HepG2 (cell line): ENCODE measurements at regions not wholly inside any gene's neighbourhood (a gene's known extent, or its start where the extent isn't known, plus 50 kb on each side); places are given as distances from the start of the nearest gene placed in this dataset.

Source experiments
- ATAC-seq: fragments of 200-7000 bp; cut with Tn5 transposase; 3 replicates; pipeline ENCODE4 v1.9.1; 2020; ENCODE audit warnings: mild to moderate bottlenecking, moderate library complexity
- BruUV-seq: library from RNA; stranded (reverse); fragments of 400-500 nt; replicated peaks from 2 replicates; lab custom pipeline; 2021; lab: Mats Ljungman, UMichigan
- CTCF ChIA-PET: fragments of 300-600 bp; formaldehyde crosslinking; extraction: SDS; loops from one replicate; lab custom pipeline; 2021; ENCODE audit warnings: low total read pairs, inconsistent platforms, low intra/inter-chr PET ratio; lab: Yijun Ruan, JAX
- POLR2A ChIA-PET: fragments of 350-600 bp; sonication (Branson Sonifier 250); formaldehyde crosslinking; loops from one replicate; lab custom pipeline; 2020; ENCODE audit warnings: antibody characterized with exemption, inconsistent platforms; lab: Yijun Ruan, JAX
- DNase-seq: peaks from one replicate; pipeline ENCODE4 v3.0.0-alpha.2; 2015; ENCODE audit warnings: low spot score
- FAIRE-seq: peaks from 3 replicates; lab custom pipeline; 2011; peaks lifted over from hg19 to GRCh38; lab: Jason Lieb, UNC
- H2AFZ ChIP-seq: one replicate; pipeline ENCODE4 v1.6.1; 2011; ENCODE audit warnings: low read length, inconsistent platforms
- H3K27ac ChIP-seq: fragments of 300-600 bp; 3 replicates; pipeline ENCODE4 v1.8.0; 2011; ENCODE audit warnings: mixed run types, mild to moderate bottlenecking, mixed read lengths, low read length, inconsistent platforms; ENCODE audit not compliant: insufficient read depth; ENCODE audit errors: extremely low read length
- H3K27me3 ChIP-seq, 2 experiments: fragments of 200-600 bp in 1 of 2; 2 replicates in 1 of 2; 3 replicates in 1 of 2; pipeline versions ENCODE4 v1.6.0 to v1.8.0; 2011; ENCODE audit warnings: low read length in 2 of 2, mild to moderate bottlenecking in 2 of 2, moderate library complexity in 2 of 2, inconsistent platforms in 1 of 2; ENCODE audit not compliant: insufficient read depth in 2 of 2, control insufficient read depth in 1 of 2
- H3K36me3 ChIP-seq, 2 experiments: fragments of 200-600 bp in 1 of 2; replicated peaks in 1 of 2; 2 replicates in 1 of 2; 3 replicates in 1 of 2; pipeline versions ENCODE4 v1.5.1 to v1.8.0; 2011; ENCODE audit warnings: low read length in 2 of 2, inconsistent platforms in 1 of 2; ENCODE audit not compliant: insufficient read depth in 2 of 2, control insufficient read depth in 1 of 2
- H3K4me1 ChIP-seq: 2 replicates; pipeline ENCODE4 v1.5.1; 2012; ENCODE audit warnings: low read length, inconsistent platforms; ENCODE audit not compliant: insufficient read depth
- H3K4me2 ChIP-seq: 2 replicates; pipeline ENCODE4 v1.6.0; 2011; ENCODE audit warnings: low read depth, low read length, inconsistent platforms
- H3K4me3 ChIP-seq, 3 experiments: fragments of 200-600 bp in 1 of 3; sonication (generic), shearing (Covaris generic) in 1 of 3; replicated peaks in 1 of 3; 2 replicates each; pipeline ENCODE4 v1.5.1; 2011 to 2016; ENCODE audit warnings: low read length in 3 of 3, inconsistent platforms in 2 of 3, low read depth in 2 of 3, mild to moderate bottlenecking in 2 of 3, control low read depth in 1 of 3, mixed read lengths in 1 of 3; ENCODE audit not compliant: insufficient read depth in 1 of 3
- H3K79me2 ChIP-seq: one replicate; pipeline ENCODE4 v1.6.1; 2011; ENCODE audit warnings: low read length, inconsistent platforms; ENCODE audit not compliant: insufficient read depth
- H3K9ac ChIP-seq: 2 replicates; pipeline ENCODE4 v1.6.0; 2011; ENCODE audit warnings: mild to moderate bottlenecking, low read depth, low read length, inconsistent platforms; ENCODE audit not compliant: insufficient read depth
- H3K9me3 ChIP-seq: 2 replicates; pipeline ENCODE4 v1.5.1; 2012; ENCODE audit warnings: mild to moderate bottlenecking, low read length
- H4K20me1 ChIP-seq: 2 replicates; pipeline ENCODE4 v1.6.0; 2011; ENCODE audit warnings: inconsistent platforms, mild to moderate bottlenecking, low read length, moderate library complexity; ENCODE audit not compliant: insufficient read depth
- CBFB ChIP-seq: sonication (generic); formaldehyde crosslinking; IDR thresholded peaks from 2 replicates; pipeline ENCODE4 v1.4.0; 2020; ENCODE audit warnings: missing genetic modification reagents
- HCFC1 ChIP-seq: fragments of 150-350 bp; IDR thresholded peaks from 2 replicates; pipeline ENCODE4 v1.6.1; 2014; ENCODE audit warnings: low read depth, low read length
- JDP2 ChIP-seq: sonication (generic); formaldehyde crosslinking; IDR thresholded peaks from 2 replicates; pipeline ENCODE4 v1.8.1; 2022; ENCODE audit warnings: missing genetic modification reagents, borderline replicate concordance
- KLF16 ChIP-seq, 2 experiments: sonication (generic) in 1 of 2; formaldehyde crosslinking in 1 of 2; IDR thresholded peaks; 2 replicates each; pipeline versions ENCODE4 v1.6.1 to v1.8.0; 2016 to 2023; ENCODE audit warnings: missing genetic modification reagents in 2 of 2, missing compliant biosample characterization in 1 of 2
- MNT ChIP-seq: fragments of 450-650 bp; IDR thresholded peaks from 2 replicates; pipeline ENCODE4 v1.6.1; 2016
- NFE2L2 ChIP-seq: fragments of 150-350 bp; IDR thresholded peaks from 2 replicates; pipeline ENCODE4 v1.6.1; 2014; ENCODE audit warnings: low read length
- PRMT3 ChIP-seq: sonication (generic); formaldehyde crosslinking; IDR thresholded peaks from 2 replicates; pipeline ENCODE4 v1.8.1; 2022; ENCODE audit warnings: low read depth, mild to moderate bottlenecking, moderate library complexity, missing genetic modification reagents, borderline replicate concordance
- RBFOX2 ChIP-seq: fragments of 200-400 bp; formaldehyde crosslinking; IDR thresholded peaks from 2 replicates; pipeline ENCODE4 v1.6.1; 2017; ENCODE audit warnings: low read depth, mild to moderate bottlenecking, low read length
- REL ChIP-seq: sonication (generic); formaldehyde crosslinking; conservative IDR thresholded peaks from 2 replicates; pipeline ENCODE4 v1.8.0; 2022; ENCODE audit warnings: mild to moderate bottlenecking, missing genetic modification reagents, moderate library complexity
- SMAD1 ChIP-seq: sonication (generic); formaldehyde crosslinking; IDR thresholded peaks from 2 replicates; pipeline ENCODE4 v1.4.0; 2020; ENCODE audit warnings: missing genetic modification reagents, low read depth, mild to moderate bottlenecking, borderline replicate concordance
- STAG1 ChIP-seq: sonication (generic); formaldehyde crosslinking; IDR thresholded peaks from 2 replicates; pipeline ENCODE4 v1.4.0; 2020; ENCODE audit warnings: missing genetic modification reagents
- ZNF180 ChIP-seq: sonication (generic); formaldehyde crosslinking; IDR thresholded peaks from 2 replicates; pipeline ENCODE4 v1.4.0; 2020; ENCODE audit warnings: low read depth, missing genetic modification reagents, borderline replicate concordance
- WGBS: methylation state at CpG from one replicate; pipeline ENCODE4 v1.1.6; 2017; ENCODE audit warnings: low lambda C conversion rate; 5-methylcytosine and 5-hydroxymethylcytosine counted together
- in situ Hi-C: cut with HindIII; loops from 2 replicates; pipeline ENCODE4 v1.10.0; 2017; ENCODE audit warnings: low pct_unique_long_range_greater_than_20kb; ENCODE audit not compliant: extremely low pct_ligation_motif_present
- intact Hi-C: fragments of 100-400 bp; cut with micrococcal nuclease; formaldehyde crosslinking; loops from one replicate; pipeline ENCODE4 v1.10.0; 2022; ENCODE audit not compliant: unreplicated experiment

- in situ Hi-C loops (no loop called here), intact Hi-C loops (no loop called here)
- TF ChIP-seq KLF16 (CRISPR knock-in tag; IDR thresholded peaks at IDR 0.05) (no peak), STAG1 (no peak), CBFB (CRISPR knock-in tag) (no peak), REL (CRISPR knock-in tag) (no peak), RBFOX2 (no peak), JDP2 (CRISPR knock-in tag) (no peak)
- Histone ChIP-seq H3K27me3 (peaks cover 0 to 3% of the 10 kb centered on the region in 2 experiments; a peak in 1 of 5 replicates), H2AFZ (no peak overlapping the region), H3K9me3 (no peaks in the 10 kb centered on the region), H3K4me2 (no peak overlapping the region), H3K27ac (no peak overlapping the region), H4K20me1 (no peaks in the 10 kb centered on the region), H3K9ac (no peak overlapping the region), H3K4me3 (no peak overlapping the region), H3K79me2 (no peaks in the 10 kb centered on the region), H3K4me1 (no peaks in the 10 kb centered on the region), H3K36me3 (no peaks in the 10 kb centered on the region)
- 0% methylated on average over 2 of the region's 2 CpGs for WGBS
- FAIRE-seq (no peak), ATAC-seq (no peak), DNase-seq (no peak)
- BruUV-seq = no TSS peak
- ChIA-PET CTCF (no interaction called here), POLR2A (no interaction called here)
Observed at GRCh38 chr9:90069085-90069484, 464.3 kb downstream of the GADD45G start.

- peaks cover 0 to 3% of the 10 kb centered on the region in 2 experiments; a peak in 1 of 5 replicates for H3K27me3 ChIP-seq
- no TSS peak for BruUV-seq
Observed at GRCh38 chr9:90070056-90070455, 465.2 kb downstream of the GADD45G start.

More at GRCh38 chr9:90070056-90070455, 465.2 kb downstream of the GADD45G start:
- 2% methylated on average over 4 of the region's 5 CpGs for WGBS
- Histone ChIP-seq H3K4me3 (no peak overlapping the region), H3K4me2 (no peak overlapping the region), H3K4me1 (no peaks in the 10 kb centered on the region), H4K20me1 (no peaks in the 10 kb centered on the region), H3K36me3 (no peaks in the 10 kb centered on the region), H3K27ac (no peak overlapping the region), H3K79me2 (no peaks in the 10 kb centered on the region), H3K9ac (no peak overlapping the region), H2AFZ (no peak overlapping the region), H3K9me3 (no peaks in the 10 kb centered on the region)
- FAIRE-seq (no peak), ATAC-seq (no peak), DNase-seq (no peak)
- ChIA-PET CTCF (no interaction called here), POLR2A (no interaction called here)
- in situ Hi-C loops = no loop called here
- intact Hi-C loops = no loop called here
- TF ChIP-seq HCFC1 (no peak), PRMT3 (no peak), NFE2L2 (no peak), ZNF180 (CRISPR knock-in tag) (no peak), MNT (peak; percentile 45; the same call in 1 of the 2 replicates), SMAD1 (no peak)
